GM12874 (cell line): ENCODE measurements at regions not wholly inside any gene's neighbourhood (a gene's known extent, or its start where the extent isn't known, plus 50 kb on each side); places are given as distances from the start of the nearest gene placed in this dataset.

Source experiments
- TF ChIP-seq, protein P1 (sequence below): IDR thresholded peaks from 2 replicates; pipeline ENCODE4 v1.5.1; 2011; ENCODE audit warnings: low read depth, mild to moderate bottlenecking, control low read depth, low read length, moderate library complexity; ENCODE audit not compliant: insufficient read depth

DNA sequence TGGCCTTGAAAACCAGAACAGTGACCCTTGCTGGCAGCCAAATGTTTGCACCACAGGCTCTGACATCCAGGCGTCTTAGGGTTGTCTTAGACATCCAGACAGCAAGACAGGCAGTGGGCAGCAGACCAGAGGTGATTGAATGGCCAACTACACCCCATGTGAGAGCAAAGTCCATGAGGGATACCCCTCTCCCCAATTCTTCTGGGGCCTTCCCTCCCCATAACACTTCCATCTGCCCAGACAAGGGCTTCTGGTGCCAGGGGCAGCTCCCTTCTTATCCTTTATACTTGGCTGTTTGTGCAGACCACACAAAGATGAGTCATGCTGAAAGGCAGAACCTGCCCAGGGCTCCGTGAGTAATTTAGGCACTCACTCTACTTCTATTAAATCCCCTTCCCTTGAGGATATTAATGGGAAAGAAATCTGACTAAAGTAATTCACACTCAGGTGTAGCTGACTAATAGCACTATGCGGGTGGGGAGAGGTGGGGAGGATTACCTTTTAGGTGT is 257.9 kb downstream of the UACA start:
- TF ChIP-seq, protein P1, sequence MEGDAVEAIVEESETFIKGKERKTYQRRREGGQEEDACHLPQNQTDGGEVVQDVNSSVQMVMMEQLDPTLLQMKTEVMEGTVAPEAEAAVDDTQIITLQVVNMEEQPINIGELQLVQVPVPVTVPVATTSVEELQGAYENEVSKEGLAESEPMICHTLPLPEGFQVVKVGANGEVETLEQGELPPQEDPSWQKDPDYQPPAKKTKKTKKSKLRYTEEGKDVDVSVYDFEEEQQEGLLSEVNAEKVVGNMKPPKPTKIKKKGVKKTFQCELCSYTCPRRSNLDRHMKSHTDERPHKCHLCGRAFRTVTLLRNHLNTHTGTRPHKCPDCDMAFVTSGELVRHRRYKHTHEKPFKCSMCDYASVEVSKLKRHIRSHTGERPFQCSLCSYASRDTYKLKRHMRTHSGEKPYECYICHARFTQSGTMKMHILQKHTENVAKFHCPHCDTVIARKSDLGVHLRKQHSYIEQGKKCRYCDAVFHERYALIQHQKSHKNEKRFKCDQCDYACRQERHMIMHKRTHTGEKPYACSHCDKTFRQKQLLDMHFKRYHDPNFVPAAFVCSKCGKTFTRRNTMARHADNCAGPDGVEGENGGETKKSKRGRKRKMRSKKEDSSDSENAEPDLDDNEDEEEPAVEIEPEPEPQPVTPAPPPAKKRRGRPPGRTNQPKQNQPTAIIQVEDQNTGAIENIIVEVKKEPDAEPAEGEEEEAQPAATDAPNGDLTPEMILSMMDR: no peak

DNA sequence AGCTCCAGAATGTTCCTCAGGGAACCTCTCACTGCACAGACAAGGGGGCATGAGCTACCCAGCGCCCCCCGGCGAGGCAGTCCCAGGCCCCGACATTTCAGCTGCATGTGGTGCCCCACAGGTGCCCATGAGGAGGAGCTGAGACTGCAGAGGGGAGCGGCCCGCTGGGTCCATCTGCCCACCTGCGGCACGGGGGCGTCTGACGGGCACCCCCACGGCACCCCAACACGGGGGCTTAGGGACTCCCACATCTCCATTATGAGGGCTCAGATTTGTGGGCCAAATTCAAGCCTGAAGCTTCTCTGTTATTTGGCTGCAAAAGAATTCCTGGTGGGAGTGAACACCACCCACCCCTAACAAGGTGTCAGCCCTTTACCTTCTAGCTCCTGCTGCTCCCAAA is 258.4 kb downstream of the UACA start:
- TF ChIP-seq, protein P1: no peak

DNA sequence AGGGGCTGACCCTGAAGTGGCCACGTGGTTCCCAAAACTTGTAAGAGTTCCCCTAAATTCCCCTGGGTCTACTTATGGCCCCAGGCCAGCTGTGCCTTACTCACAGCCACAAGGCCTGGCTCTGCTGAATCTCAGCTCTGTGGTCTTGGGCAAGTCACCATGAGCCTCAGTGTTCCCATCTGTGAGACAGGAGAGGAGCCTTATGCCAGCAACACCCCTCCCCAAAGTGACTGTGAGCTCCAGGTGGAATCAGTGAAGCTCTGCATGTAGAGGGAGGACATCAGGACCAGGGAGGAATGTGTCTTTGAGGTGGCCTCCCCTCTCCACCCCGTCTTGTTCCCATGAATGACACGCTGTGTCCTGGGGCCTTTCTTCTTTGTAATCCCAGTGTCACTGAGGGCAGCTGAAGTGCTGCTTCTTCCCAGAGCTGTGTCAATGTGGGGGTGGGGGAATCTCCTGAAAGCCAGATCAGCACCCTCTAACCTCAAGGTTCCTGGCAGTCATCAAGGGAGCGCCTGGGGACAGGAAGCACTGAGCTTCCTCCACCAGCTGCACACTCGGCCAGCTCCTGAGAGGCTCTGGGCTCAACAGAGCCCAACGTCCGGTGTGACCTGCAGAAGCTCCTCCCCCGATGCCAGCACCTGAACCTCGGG is 258.9 kb downstream of the UACA start:
- TF ChIP-seq, protein P1: no peak

DNA sequence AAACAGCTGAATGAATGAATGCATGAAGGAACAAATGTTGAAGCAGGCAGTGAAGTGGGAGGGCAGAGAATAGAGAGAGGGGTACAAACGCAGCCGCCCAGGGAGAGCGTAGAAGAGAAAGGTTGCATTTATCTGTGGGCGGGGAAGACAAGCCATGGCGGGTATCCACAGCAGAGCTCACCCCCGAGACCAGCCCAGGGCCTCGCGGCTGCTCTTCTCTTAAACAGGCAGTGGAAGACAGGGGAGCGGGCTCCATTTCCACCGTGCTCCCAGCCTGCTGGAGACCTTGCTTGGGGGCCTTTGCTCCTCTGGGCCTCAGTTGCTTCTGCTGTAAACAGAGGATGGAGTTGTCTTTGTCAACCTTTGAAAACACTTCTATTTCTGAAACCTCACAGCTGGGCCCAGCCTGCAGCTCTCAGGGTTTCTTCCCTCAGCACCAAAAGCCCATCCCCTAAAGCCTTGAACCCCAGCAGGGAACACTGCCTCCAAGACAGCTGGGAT is 259.5 kb downstream of the UACA start:
- TF ChIP-seq, protein P1: no peak

DNA sequence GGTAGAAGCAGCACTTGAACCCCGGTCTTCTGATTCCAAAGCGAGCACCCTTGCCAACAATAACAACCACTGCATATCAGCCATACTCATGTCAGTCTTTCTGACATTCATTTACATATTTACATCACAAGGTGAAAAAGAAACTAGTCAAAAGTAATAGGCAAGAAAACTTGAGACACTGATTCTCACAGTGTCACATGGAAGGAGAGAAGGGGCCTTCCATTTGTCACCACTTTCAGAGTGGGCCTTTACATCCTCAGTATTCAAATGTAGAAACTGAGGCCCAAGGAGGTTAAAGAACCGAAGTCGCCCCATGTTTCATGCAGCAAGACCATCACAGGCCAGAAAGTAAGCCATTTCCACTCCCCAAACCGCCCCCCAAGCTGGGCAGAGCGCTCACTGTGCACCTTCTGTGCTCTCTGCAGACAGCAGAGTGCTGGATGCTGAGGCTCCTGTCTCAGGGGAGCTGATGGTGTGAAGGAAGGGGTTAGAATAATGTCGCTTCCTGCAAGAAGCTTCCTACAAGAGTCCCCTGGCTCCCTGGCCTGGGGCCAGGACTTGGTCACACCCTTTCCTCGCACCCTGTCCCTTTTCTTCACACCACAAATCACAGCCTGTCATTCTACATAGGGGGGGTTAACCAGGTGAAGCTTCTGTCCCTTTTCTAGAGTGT is 260.1 kb downstream of the UACA start:
- TF ChIP-seq, protein P1: no peak

DNA sequence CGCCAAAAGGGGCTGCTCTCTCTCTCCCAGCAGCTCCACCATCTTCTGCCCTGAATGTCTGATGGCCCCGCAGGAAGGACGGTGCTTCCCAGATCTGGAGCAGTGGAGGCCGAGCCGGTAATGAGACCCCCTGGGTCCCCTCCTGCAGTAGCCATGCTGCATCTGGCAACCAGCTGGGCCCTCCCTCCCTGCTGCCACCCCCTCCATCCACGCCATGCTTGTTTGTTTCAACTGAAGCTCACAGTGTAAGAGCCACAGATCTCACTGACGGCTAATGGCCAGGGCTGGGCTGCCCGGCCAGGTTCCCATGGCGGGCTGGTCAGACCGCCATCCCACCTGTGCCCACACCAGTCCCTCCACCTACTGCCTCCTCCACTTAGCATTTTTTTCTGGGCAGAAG is 260.8 kb downstream of the UACA start:
- TF ChIP-seq, protein P1: no peak

DNA sequence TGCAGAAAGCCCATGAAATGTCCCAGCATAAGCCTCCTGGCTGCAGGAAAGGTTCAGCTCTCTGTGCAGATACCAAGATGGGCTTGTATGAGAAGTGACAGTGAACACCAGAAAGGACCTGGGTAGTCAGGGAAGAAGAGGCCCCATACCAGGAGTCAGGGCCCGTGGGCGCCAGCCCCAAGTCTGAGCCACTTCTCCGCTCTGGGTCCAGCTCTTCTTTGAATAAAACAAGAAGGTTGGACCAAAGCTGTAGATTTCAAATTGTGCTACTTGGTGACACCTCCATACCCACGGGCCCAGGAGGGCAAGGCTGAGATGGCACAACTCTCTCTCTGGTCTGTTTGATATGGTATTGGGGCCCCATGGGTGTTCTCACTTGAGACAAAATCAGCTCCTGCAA is 261.5 kb downstream of the UACA start:
- TF ChIP-seq, protein P1: no peak
